ENCODE measurements at regions not wholly inside any gene's neighbourhood (a gene's known extent, or its start where the extent isn't known, plus 50 kb on each side); places are given as distances from the start of the nearest gene placed in this dataset.

- no peak for TF ChIP-seq CTCF (IDR thresholded peaks at IDR 0.05; ENCODE audit: unreplicated experiment)
Observed at GRCh38 chr10:3354174-3354900, 181.8 kb upstream of the PITRM1 start.

GRCh38 chr10:3353235-3353634 is 180.7 kb upstream of the PITRM1 start:
- Mint-ChIP-seq H3K36me3 (ENCODE audit: insufficient read depth) (no peaks in the 10 kb centered on the region), H3K27ac (no peak overlapping the region)

More at GRCh38 chr10:3354174-3354900, 181.8 kb upstream of the PITRM1 start:
- H3K9me3 Mint-ChIP-seq (ENCODE audit: low read depth): peaks cover 6% of the 10 kb centered on the region
- H3K4me1 Mint-ChIP-seq (ENCODE audit: low read depth): no peaks in the 10 kb centered on the region
- peaks cover 6% of the 10 kb centered on the region for H3K27me3 Mint-ChIP-seq
- H3K36me3 Mint-ChIP-seq (ENCODE audit: insufficient read depth): no peaks in the 10 kb centered on the region
- no peak for DNase-seq (ENCODE audit: low spot score, unreplicated experiment)
- H3K27ac Mint-ChIP-seq: no peak overlapping the region
- no peak overlapping the region for H3K4me3 Mint-ChIP-seq (ENCODE audit: low read depth)

GRCh38 chr10:3350617-3351258 is 178.2 kb upstream of the PITRM1 start:
- H3K4me1 Mint-ChIP-seq (ENCODE audit: low read depth): no peaks in the 10 kb centered on the region
- H3K36me3 Mint-ChIP-seq (ENCODE audit: insufficient read depth): no peaks in the 10 kb centered on the region
- no peak for DNase-seq (ENCODE audit: low spot score, unreplicated experiment)
- no peak overlapping the region for H3K27ac Mint-ChIP-seq
- peaks cover 9% of the 10 kb centered on the region for H3K27me3 Mint-ChIP-seq
- H3K9me3 Mint-ChIP-seq (ENCODE audit: low read depth): no peaks in the 10 kb centered on the region
- no peak for TF ChIP-seq CTCF (IDR thresholded peaks at IDR 0.05; ENCODE audit: unreplicated experiment)
- no peak overlapping the region for H3K4me3 Mint-ChIP-seq (ENCODE audit: low read depth)

More at GRCh38 chr10:3353235-3353634, 180.7 kb upstream of the PITRM1 start:
- TF ChIP-seq CTCF (IDR thresholded peaks at IDR 0.05; ENCODE audit: unreplicated experiment): no peak
- DNase-seq (ENCODE audit: low spot score, unreplicated experiment): no peak
- Mint-ChIP-seq H3K9me3 (ENCODE audit: low read depth) (peaks cover 2% of the 10 kb centered on the region), H3K4me1 (ENCODE audit: low read depth) (no peaks in the 10 kb centered on the region), H3K4me3 (ENCODE audit: low read depth) (no peak overlapping the region), H3K27me3 (peaks cover 9% of the 10 kb centered on the region)

- no peak overlapping the region for H3K27ac Mint-ChIP-seq
- no peak for DNase-seq (ENCODE audit: low spot score, unreplicated experiment)
Observed at GRCh38 chr10:3350205-3350604, 177.6 kb upstream of the PITRM1 start.

GRCh38 chr10:3348564-3348963 is 176.0 kb upstream of the PITRM1 start:
- TF ChIP-seq CTCF (IDR thresholded peaks at IDR 0.05; ENCODE audit: unreplicated experiment): no peak
- no peaks in the 10 kb centered on the region for H3K9me3 Mint-ChIP-seq (ENCODE audit: low read depth)
- no peaks in the 10 kb centered on the region for H3K4me1 Mint-ChIP-seq (ENCODE audit: low read depth)
- peaks cover 13% of the 10 kb centered on the region for H3K27me3 Mint-ChIP-seq
- no peak overlapping the region for H3K27ac Mint-ChIP-seq
- H3K4me3 Mint-ChIP-seq (ENCODE audit: low read depth): no peak overlapping the region
- DNase-seq (ENCODE audit: low spot score, unreplicated experiment): no peak
- H3K36me3 Mint-ChIP-seq (ENCODE audit: insufficient read depth): no peaks in the 10 kb centered on the region

More at GRCh38 chr10:3350205-3350604, 177.6 kb upstream of the PITRM1 start:
- Mint-ChIP-seq H3K9me3 (ENCODE audit: low read depth) (no peaks in the 10 kb centered on the region), H3K4me3 (ENCODE audit: low read depth) (no peak overlapping the region), H3K36me3 (ENCODE audit: insufficient read depth) (no peaks in the 10 kb centered on the region), H3K4me1 (ENCODE audit: low read depth) (no peaks in the 10 kb centered on the region), H3K27me3 (peaks cover 13% of the 10 kb centered on the region)
- no peak for TF ChIP-seq CTCF (IDR thresholded peaks at IDR 0.05; ENCODE audit: unreplicated experiment)
